CD4-positive, alpha-beta memory T cell (primary cell): ENCODE measurements at regions not wholly inside any gene's neighbourhood (a gene's known extent, or its start where the extent isn't known, plus 50 kb on each side); places are given as distances from the start of the nearest gene placed in this dataset.

Experiments used
- CTCF ChIA-PET: fragments of 350-600 bp; sonication (Branson Sonifier 250); formaldehyde crosslinking; loops from one replicate; lab custom pipeline; 2021; ENCODE audit warnings: inconsistent platforms; ENCODE audit not compliant: partially characterized antibody; lab: Charles Lee
- POLR2A ChIA-PET: fragments of 350-600 bp; sonication (Branson Sonifier 250); formaldehyde crosslinking; loops from one replicate; lab custom pipeline; 2021; ENCODE audit not compliant: partially characterized antibody; lab: Charles Lee
- DNase-seq, 5 donors: peaks; one replicate each; pipeline versions ENCODE4 v3.0.0 to v3.0.0-alpha.2; 2020 to 2022; ENCODE audit warnings: mixed read lengths in 1 of 5
- H3K27ac ChIP-seq: one replicate; pipeline ENCODE4 v1.7.0; 2013; ENCODE audit warnings: low read depth, low read length
- H3K27me3 ChIP-seq: 2 replicates; pipeline ENCODE4 v1.7.0; 2013; ENCODE audit warnings: mild to moderate bottlenecking, low read length, moderate library complexity; ENCODE audit not compliant: insufficient read depth
- H3K36me3 ChIP-seq: 2 replicates; pipeline ENCODE4 v1.7.0; 2013; ENCODE audit warnings: mild to moderate bottlenecking, low read length, moderate library complexity; ENCODE audit not compliant: insufficient read depth
- H3K4me1 ChIP-seq: 2 replicates; pipeline ENCODE4 v1.7.0; 2013; ENCODE audit warnings: mild to moderate bottlenecking, low read length, moderate library complexity; ENCODE audit not compliant: insufficient read depth
- H3K4me3 ChIP-seq, 2 donors: one replicate each; pipeline ENCODE4 v1.7.0; 2013; ENCODE audit warnings: low read length in 2 of 2, mild to moderate bottlenecking in 1 of 2
- H3K9me3 ChIP-seq, 2 donors: one replicate each; pipeline ENCODE4 v1.7.0; 2013; ENCODE audit warnings: low read length in 2 of 2, control low read depth in 1 of 2; ENCODE audit not compliant: control insufficient read depth in 1 of 2
- H3K27ac Mint-ChIP-seq, 7 donors: one replicate each; pipeline ENCODE4 v1.8.0; 2020 to 2021; ENCODE audit warnings: mixed read lengths in 7 of 7, mild to moderate bottlenecking in 6 of 7, inconsistent platforms in 3 of 7, moderate library complexity in 3 of 7
- H3K27me3 Mint-ChIP-seq, 2 donors: one replicate each; pipeline ENCODE4 v1.8.0; 2020 to 2021; ENCODE audit warnings: mixed read lengths in 2 of 2
- H3K36me3 Mint-ChIP-seq, 2 donors: one replicate each; pipeline ENCODE4 v1.8.0; 2020 to 2021; ENCODE audit warnings: mixed read lengths in 2 of 2, inconsistent platforms in 1 of 2, mild to moderate bottlenecking in 1 of 2
- H3K4me1 Mint-ChIP-seq, 4 donors: one replicate each; pipeline ENCODE4 v1.8.0; 2020 to 2021; ENCODE audit warnings: mixed read lengths in 4 of 4, mild to moderate bottlenecking in 1 of 4
- H3K4me3 Mint-ChIP-seq, 8 donors: one replicate each; pipeline ENCODE4 v1.8.0; 2020 to 2021; ENCODE audit warnings: mixed read lengths in 8 of 8, mild to moderate bottlenecking in 7 of 8, moderate library complexity in 6 of 8, inconsistent platforms in 3 of 8
- H3K9me3 Mint-ChIP-seq, 8 donors: one replicate each; pipeline ENCODE4 v1.8.0; 2020 to 2021; ENCODE audit warnings: mixed read lengths in 8 of 8, mild to moderate bottlenecking in 5 of 8, inconsistent platforms in 3 of 8, moderate library complexity in 1 of 8
- intact Hi-C: fragments of 100-400 bp; cut with micrococcal nuclease; formaldehyde crosslinking; loops from one replicate; pipeline ENCODE4 v1.15.1; 2023

DNA sequence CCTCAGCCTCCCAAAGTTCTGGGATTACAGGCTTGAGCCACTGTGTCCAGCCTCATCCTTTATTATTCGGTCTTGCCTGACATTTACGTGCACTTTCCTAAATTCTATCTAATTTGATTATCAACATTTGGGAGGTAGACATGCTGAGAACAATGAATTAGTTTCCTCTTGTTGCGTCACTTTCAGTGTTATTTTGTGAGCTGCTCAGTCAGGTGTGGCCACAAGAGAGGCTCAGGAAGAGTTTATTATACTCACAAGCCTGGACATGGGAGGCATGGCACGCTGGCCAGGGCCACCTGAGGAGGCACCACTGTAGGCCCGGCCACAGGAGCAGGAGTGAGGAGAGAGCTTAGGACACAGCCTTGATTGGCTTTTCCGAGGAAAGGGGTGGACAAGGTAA, 59.7 kb upstream of the RBFOX2 start:
- no peaks in the 10 kb centered on the region for H3K36me3 ChIP-seq
- no peak for DNase-seq
- H3K4me1 ChIP-seq: no peaks in the 10 kb centered on the region
- ChIA-PET CTCF (interaction anchor here (1.0 kb wide), 1 partner anchor 22 kb away, joined by 3 read pairs; no protein-coding TSS in a partner anchor), POLR2A (no interaction called here)
- no peaks in the 10 kb centered on the region for H3K27me3 Mint-ChIP-seq
- H3K27me3 ChIP-seq: no peaks in the 10 kb centered on the region
- no peaks in the 10 kb centered on the region for H3K9me3 Mint-ChIP-seq
- H3K4me3 ChIP-seq: no peak overlapping the region
- no peaks in the 10 kb centered on the region for H3K36me3 Mint-ChIP-seq
- H3K4me3 Mint-ChIP-seq: no peak overlapping the region
- intact Hi-C loops: no loop called here
- H3K27ac ChIP-seq: no peak overlapping the region
- no peaks in the 10 kb centered on the region for H3K9me3 ChIP-seq
- no peak overlapping the region for H3K27ac Mint-ChIP-seq
- no peaks in the 10 kb centered on the region for H3K4me1 Mint-ChIP-seq

DNA sequence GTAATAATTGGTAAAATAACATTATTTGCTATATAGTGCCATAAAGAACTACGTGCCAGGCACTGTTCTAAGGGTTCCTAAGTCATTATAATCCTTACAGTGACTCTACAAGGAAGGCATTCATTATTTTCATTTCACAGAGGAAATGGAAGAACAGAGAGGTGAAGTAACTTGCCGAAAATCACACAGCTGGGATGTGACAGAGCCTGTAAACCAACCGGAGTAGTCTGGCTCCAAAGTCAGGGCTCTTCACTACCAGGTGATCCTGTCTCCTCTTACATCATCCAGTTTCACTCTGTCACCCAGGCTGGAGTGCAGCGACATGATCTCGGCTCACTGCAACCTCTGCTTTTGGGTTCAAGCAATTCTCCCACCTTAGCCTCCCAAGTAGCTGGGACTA, 59.2 kb upstream of the RBFOX2 start:
- no peak overlapping the region for H3K27ac ChIP-seq
- Mint-ChIP-seq H3K27me3 (no peaks in the 10 kb centered on the region), H3K4me3 (no peak overlapping the region), H3K36me3 (no peaks in the 10 kb centered on the region), H3K9me3 (no peaks in the 10 kb centered on the region), H3K27ac (no peak overlapping the region), H3K4me1 (no peaks in the 10 kb centered on the region)
- H3K36me3 ChIP-seq: no peaks in the 10 kb centered on the region
- intact Hi-C loops: no loop called here
- H3K9me3 ChIP-seq: no peaks in the 10 kb centered on the region
- POLR2A ChIA-PET: no interaction called here
- no peak for DNase-seq
- no peak overlapping the region for H3K4me3 ChIP-seq
- no peaks in the 10 kb centered on the region for H3K4me1 ChIP-seq
- CTCF ChIA-PET: interaction anchor here (1.0 kb wide), 1 partner anchor 22 kb away, joined by 3 read pairs; no protein-coding TSS in a partner anchor
- H3K27me3 ChIP-seq: no peaks in the 10 kb centered on the region

DNA sequence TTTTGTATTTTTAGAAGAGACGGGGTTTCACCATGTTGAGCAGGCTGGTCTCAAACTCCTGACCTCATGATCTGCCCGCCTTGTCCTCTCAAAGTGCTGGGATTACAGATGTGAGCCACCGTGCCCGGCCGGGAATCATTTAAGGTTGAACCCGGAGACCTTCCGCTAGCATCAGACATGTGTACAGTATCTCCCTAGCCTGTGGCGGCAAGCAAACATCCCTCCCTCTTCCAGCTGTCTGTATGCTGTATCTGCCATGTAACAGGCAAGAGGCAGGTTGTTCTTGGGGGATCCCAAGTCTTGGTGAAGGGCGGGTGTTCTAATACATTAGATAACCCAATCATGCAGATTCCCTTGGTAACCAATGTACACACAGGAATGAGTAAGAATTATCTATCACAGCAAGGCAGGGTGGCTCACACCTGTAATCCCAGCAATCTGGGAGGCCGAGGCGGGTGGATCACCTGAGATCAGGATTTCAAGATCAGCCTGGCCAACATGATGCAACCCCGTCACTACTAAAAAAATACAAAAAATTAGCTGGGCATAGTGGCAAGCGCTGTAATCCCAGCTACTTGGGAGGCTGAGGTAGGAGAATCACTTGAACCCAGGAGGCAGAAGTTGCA, 58.1 kb upstream of the RBFOX2 start:
- no peaks in the 10 kb centered on the region for H3K36me3 ChIP-seq
- H3K36me3 Mint-ChIP-seq: no peaks in the 10 kb centered on the region

DNA sequence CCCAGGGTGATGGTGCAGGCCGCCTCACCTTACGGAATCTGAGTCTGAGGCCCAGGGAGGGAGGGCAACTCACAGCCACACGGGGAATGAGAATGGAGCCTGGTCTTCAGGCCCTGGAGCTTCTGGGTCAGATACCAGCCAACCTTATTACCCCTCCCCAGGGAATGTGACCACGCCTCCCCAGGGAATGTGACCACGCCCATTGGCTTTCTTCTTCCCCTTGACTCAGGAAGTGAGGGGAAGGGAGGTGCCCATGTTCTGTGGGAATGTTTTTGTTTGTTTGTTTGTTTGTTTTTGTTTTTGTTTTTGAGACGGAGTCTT, 57.5 kb upstream of the RBFOX2 start:
- no peak overlapping the region for H3K27ac ChIP-seq
- no peak overlapping the region for H3K27ac Mint-ChIP-seq
- H3K36me3 ChIP-seq: no peaks in the 10 kb centered on the region
- no peaks in the 10 kb centered on the region for H3K9me3 ChIP-seq
- no peaks in the 10 kb centered on the region for H3K4me1 ChIP-seq
- no peaks in the 10 kb centered on the region for H3K27me3 ChIP-seq
- no peaks in the 10 kb centered on the region for H3K4me1 Mint-ChIP-seq
- intact Hi-C loops: no loop called here
- no peak for DNase-seq
- ChIA-PET POLR2A (no interaction called here), CTCF (interaction anchor here (2.0 kb wide), 1 partner anchor 20 kb away, joined by 9 read pairs; no protein-coding TSS in a partner anchor)
- H3K4me3 ChIP-seq: no peak overlapping the region
- H3K4me3 Mint-ChIP-seq: no peak overlapping the region
- no peaks in the 10 kb centered on the region for H3K36me3 Mint-ChIP-seq
- H3K27me3 Mint-ChIP-seq: no peaks in the 10 kb centered on the region
- no peaks in the 10 kb centered on the region for H3K9me3 Mint-ChIP-seq

More for the DNA sequence above, 58.1 kb upstream of the RBFOX2 start:
- Mint-ChIP-seq H3K9me3 (no peaks in the 10 kb centered on the region), H3K27me3 (no peaks in the 10 kb centered on the region), H3K27ac (no peak overlapping the region), H3K4me1 (no peaks in the 10 kb centered on the region), H3K4me3 (no peak overlapping the region)
- Histone ChIP-seq H3K9me3 (no peaks in the 10 kb centered on the region), H3K27ac (no peak overlapping the region), H3K4me1 (no peaks in the 10 kb centered on the region), H3K27me3 (no peaks in the 10 kb centered on the region), H3K4me3 (no peak overlapping the region)
- intact Hi-C loops: no loop called here
- CTCF ChIA-PET: interaction anchor here (2.0 kb wide), 1 partner anchor 21 kb away, joined by 9 read pairs; no protein-coding TSS in a partner anchor
- POLR2A ChIA-PET: no interaction called here
- no peak for DNase-seq

DNA sequence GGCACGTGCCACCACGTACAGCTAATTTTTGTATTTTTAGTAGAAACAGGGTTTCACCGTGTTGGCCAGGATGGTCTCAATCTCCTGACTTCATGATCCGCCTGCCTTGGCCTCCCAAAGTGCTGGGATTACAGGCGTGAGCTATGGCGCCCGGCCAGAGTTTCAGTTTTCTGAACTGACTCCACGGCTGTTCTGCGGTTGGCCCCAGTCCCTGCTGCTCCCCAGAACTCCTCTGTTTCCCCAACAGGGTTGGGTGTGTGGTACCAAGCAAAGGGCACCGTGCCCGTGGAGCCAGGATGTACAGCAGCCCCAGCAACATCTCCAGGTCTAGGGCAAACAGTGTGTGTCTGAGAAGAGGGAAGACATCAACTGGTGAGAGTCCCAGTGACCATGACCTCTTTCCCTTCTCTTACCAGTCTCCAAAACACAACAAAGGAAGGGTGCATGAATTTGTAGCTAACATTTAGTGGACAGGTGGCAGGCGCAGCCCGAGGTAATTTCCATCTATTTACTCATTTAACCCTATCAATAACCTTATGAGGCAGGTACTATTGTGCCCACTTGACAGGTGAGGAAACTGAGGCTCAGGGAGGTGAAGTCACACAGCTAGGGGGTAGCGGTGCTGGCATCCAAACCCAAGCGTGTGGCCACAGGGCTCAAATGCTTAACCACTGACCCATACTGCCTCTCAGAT, 57.0 kb upstream of the RBFOX2 start:
- intact Hi-C loops: no loop called here
- no peaks in the 10 kb centered on the region for H3K4me1 ChIP-seq
- no peak overlapping the region for H3K27ac Mint-ChIP-seq
- CTCF ChIA-PET: interaction anchor here (2.0 kb wide), 1 partner anchor 20 kb away, joined by 9 read pairs; no protein-coding TSS in a partner anchor
- no peaks in the 10 kb centered on the region for H3K9me3 ChIP-seq
- H3K4me3 Mint-ChIP-seq: no peak overlapping the region
- H3K27me3 ChIP-seq: no peaks in the 10 kb centered on the region
- no peaks in the 10 kb centered on the region for H3K36me3 Mint-ChIP-seq
- H3K9me3 Mint-ChIP-seq: no peaks in the 10 kb centered on the region
- no peak overlapping the region for H3K4me3 ChIP-seq
- no peaks in the 10 kb centered on the region for H3K36me3 ChIP-seq
- POLR2A ChIA-PET: no interaction called here
- no peaks in the 10 kb centered on the region for H3K4me1 Mint-ChIP-seq
- no peak overlapping the region for H3K27ac ChIP-seq
- DNase-seq: no peak
- H3K27me3 Mint-ChIP-seq: no peaks in the 10 kb centered on the region

DNA sequence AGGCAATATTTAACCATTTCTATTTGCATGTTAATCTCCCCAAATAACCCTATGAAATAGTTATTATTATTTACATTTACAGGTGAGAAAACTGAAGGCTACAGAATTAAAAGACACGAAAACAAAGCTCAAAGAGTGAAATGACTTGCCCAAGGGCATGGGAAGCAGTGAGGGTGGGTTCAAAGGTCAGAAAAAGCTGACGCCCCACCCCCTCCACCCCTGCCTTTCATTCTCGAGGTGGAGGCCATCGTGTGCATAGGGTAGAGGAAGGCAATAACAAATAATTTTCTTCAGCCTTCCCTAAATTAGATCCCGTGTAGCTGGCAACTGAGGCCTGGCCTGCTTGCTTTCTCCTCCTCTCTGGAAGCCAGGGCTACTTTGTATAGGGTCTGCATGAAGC, 56.1 kb upstream of the RBFOX2 start:
- H3K9me3 ChIP-seq: no peaks in the 10 kb centered on the region
- H3K4me1 Mint-ChIP-seq: no peaks in the 10 kb centered on the region
- H3K4me1 ChIP-seq: no peaks in the 10 kb centered on the region
- H3K27me3 Mint-ChIP-seq: peaks cover 0 to 2% of the 10 kb centered on the region in 2 donors
- no peaks in the 10 kb centered on the region for H3K36me3 ChIP-seq
- DNase-seq: no peak
- no peaks in the 10 kb centered on the region for H3K27me3 ChIP-seq
- intact Hi-C loops: no loop called here
- POLR2A ChIA-PET: no interaction called here
- no peak overlapping the region for H3K27ac ChIP-seq
- no peaks in the 10 kb centered on the region for H3K9me3 Mint-ChIP-seq
- no peak overlapping the region for H3K27ac Mint-ChIP-seq
- H3K4me3 Mint-ChIP-seq: no peak overlapping the region
- CTCF ChIA-PET: interaction anchor here (2.0 kb wide), 1 partner anchor 19 kb away, joined by 9 read pairs; no protein-coding TSS in a partner anchor
- no peak overlapping the region for H3K4me3 ChIP-seq
- H3K36me3 Mint-ChIP-seq: no peaks in the 10 kb centered on the region

DNA sequence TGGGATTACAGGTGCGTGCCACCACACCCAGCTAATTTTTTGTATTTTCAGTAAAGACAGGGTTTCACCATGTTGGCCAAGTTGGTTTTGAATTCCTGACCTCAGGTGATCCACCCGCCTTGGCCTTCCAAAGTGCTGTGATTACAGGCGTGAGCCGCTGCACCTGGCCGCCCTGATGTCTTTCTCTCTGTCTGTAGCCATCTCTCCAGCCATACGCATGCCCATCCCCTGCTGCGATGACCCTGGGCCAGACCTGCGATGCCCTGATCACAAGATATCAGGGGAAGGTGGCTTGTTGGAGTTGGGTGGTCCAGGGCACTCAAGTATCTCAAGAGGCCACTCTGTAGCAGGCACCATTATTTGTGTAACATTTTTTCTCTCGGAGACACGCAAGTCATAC, 54.4 kb upstream of the RBFOX2 start:
- H3K27me3 ChIP-seq: no peaks in the 10 kb centered on the region
- no peaks in the 10 kb centered on the region for H3K36me3 Mint-ChIP-seq
- no peaks in the 10 kb centered on the region for H3K9me3 Mint-ChIP-seq
- no peaks in the 10 kb centered on the region for H3K4me1 Mint-ChIP-seq
- no peaks in the 10 kb centered on the region for H3K9me3 ChIP-seq
- intact Hi-C loops: no loop called here
- no peak for DNase-seq
- H3K27me3 Mint-ChIP-seq: peaks cover 0 to 2% of the 10 kb centered on the region in 2 donors
- no peak overlapping the region for H3K4me3 ChIP-seq
- POLR2A ChIA-PET: no interaction called here
- H3K4me1 ChIP-seq: no peaks in the 10 kb centered on the region
- peak overlapping the region in 1 of 7 donors; percentile 23 for H3K27ac Mint-ChIP-seq
- H3K4me3 Mint-ChIP-seq: no peak overlapping the region
- H3K27ac ChIP-seq: no peak overlapping the region
- CTCF ChIA-PET: interaction anchor here (1.4 to 1.7 kb wide), 2 partner anchors 16 to 17 kb away, joined by 3 to 5 read pairs; no protein-coding TSS in a partner anchor
- no peaks in the 10 kb centered on the region for H3K36me3 ChIP-seq
